ENCODE measurements at regions not wholly inside any gene's neighbourhood (a gene's known extent, or its start where the extent isn't known, plus 50 kb on each side); places are given as distances from the start of the nearest gene placed in this dataset.
A peak's percentile ranks its signal among the peaks of the same experiment; 100 is the strongest.

DNA sequence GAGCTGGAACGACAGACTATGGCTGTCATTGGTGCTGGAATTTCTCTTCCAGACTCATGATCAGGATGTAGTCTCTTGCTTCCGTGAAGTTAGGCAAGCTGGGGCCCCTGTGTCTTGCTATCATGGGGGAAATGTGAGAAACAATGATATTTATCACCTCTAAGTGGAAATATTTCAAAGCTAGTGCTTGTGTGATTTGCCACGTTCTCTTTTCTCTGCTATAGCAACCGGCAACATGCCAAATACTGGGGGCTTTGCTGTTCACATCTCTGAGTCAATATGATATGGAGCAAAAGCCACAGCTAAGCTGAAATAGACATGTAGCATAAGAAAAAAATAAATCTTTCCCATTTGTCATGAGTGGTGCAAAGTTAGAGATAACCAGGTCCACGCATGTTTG is 668.2 kb upstream of the IGFBP3 start:
- Histone ChIP-seq H3K36me3 (ENCODE audit: low read depth) (no peaks in the 10 kb centered on the region), H3K9me3 (ENCODE audit: low read depth) (no peaks in the 10 kb centered on the region), H3K4me3 (no peak overlapping the region), H2AFZ (no peak overlapping the region), H3K9ac (no peak overlapping the region), H3K27ac (no peak overlapping the region), H3K4me1 (ENCODE audit: insufficient read depth) (peaks cover 9% of the 10 kb centered on the region), H3K9me2 (ENCODE audit: insufficient read depth) (no peaks in the 10 kb centered on the region), H3K27me3 (replicated peaks; ENCODE audit: insufficient read depth) (no peaks in the 10 kb centered on the region), H3F3A (ENCODE audit: insufficient read depth) (peaks cover 3% of the 10 kb centered on the region), H3K4me2 (ENCODE audit: unreplicated experiment) (no peak overlapping the region), H4K20me1 (ENCODE audit: insufficient read depth) (no peaks in the 10 kb centered on the region), H3K79me2 (ENCODE audit: insufficient read depth) (no peaks in the 10 kb centered on the region)
- TF ChIP-seq EZH2 (IDR thresholded peaks at IDR 0.05; ENCODE audit: insufficient read depth, poor library complexity, severe bottlenecking), result no peak
- TF ChIP-seq EZH2phosphoT487 (IDR thresholded peaks at IDR 0.05; ENCODE audit: insufficient read depth, low read depth), result no peak
- no peak for DNase-seq
- in situ Hi-C loops (cut with MboI), result no loop called here
- 93 to 98% methylated on average over 5 of the region's 5 CpGs for WGBS, 2 experiments (ENCODE audit: low coverage in 1 of 2, low lambda C conversion rate in 2 of 2, missing lambda C conversion rate in 2 of 2)

DNA sequence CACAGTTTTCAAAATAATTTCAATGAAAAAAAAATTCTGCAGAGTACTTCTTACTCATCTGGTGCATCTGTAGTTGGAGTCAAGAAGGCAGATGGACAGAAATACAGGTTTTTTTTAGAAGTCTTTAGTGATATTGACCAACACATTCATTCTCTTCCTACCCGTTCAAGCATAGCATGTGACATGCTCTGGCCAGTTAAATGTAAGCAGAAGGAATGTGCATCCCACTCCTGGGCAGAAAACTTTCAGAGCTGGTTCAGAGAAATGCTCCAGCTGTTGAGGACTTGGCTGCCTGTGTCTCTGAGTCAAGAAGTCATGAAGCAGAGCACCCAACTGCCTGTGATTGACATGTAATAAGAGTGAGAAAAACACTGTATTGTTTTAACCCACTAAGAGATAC is 665.3 kb upstream of the IGFBP3 start:
- peak; percentile 13 for DNase-seq
- Histone ChIP-seq H3K9me3 (ENCODE audit: low read depth) (no peaks in the 10 kb centered on the region), H3K4me1 (ENCODE audit: insufficient read depth) (peaks cover 23% of the 10 kb centered on the region), H3K9ac (no peak overlapping the region), H3K4me3 (no peak overlapping the region), H3F3A (ENCODE audit: insufficient read depth) (peaks cover 16% of the 10 kb centered on the region), H3K27me3 (replicated peaks; ENCODE audit: insufficient read depth) (no peaks in the 10 kb centered on the region), H3K4me2 (ENCODE audit: unreplicated experiment) (no peak overlapping the region), H3K27ac (no peak overlapping the region), H3K9me2 (ENCODE audit: insufficient read depth) (no peaks in the 10 kb centered on the region), H2AFZ (peak overlapping the region; percentile 28; the same call in 1 of the 2 replicates), H3K79me2 (ENCODE audit: insufficient read depth) (no peaks in the 10 kb centered on the region), H4K20me1 (ENCODE audit: insufficient read depth) (no peaks in the 10 kb centered on the region), H3K36me3 (ENCODE audit: low read depth) (no peaks in the 10 kb centered on the region)
- 34 to 36% methylated on average over 1 of the region's 1 CpG for WGBS, 2 experiments (ENCODE audit: low coverage in 1 of 2, low lambda C conversion rate in 2 of 2, missing lambda C conversion rate in 2 of 2)
- no peak for TF ChIP-seq EZH2 (IDR thresholded peaks at IDR 0.05; ENCODE audit: insufficient read depth, poor library complexity, severe bottlenecking)
- TF ChIP-seq EZH2phosphoT487 (IDR thresholded peaks at IDR 0.05; ENCODE audit: insufficient read depth, low read depth), result no peak
- in situ Hi-C loops (cut with MboI), result no loop called here

DNA sequence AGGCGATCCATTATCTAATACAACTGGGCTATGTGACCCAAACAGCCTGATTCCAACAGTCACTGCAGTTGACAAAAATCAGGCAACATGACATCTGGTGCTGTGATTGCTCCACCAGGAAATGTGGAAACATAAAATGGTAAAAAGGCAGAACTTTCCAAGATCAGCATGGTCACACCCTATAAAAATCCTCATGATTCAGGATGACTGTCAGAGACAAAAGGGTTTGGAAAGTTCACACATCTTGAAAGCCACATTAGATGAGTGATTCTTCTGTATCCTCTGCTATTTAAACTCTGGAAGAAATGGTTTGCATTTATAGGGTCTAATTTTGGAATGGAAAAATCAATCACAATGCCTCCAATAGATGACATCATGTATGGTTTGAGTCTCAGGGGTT is 662.6 kb upstream of the IGFBP3 start:
- Histone ChIP-seq H3F3A (ENCODE audit: insufficient read depth) (peaks cover 16% of the 10 kb centered on the region), H3K4me1 (ENCODE audit: insufficient read depth) (peaks cover 18% of the 10 kb centered on the region), H3K27me3 (replicated peaks; ENCODE audit: insufficient read depth) (no peaks in the 10 kb centered on the region), H2AFZ (no peak overlapping the region), H4K20me1 (ENCODE audit: insufficient read depth) (no peaks in the 10 kb centered on the region), H3K4me3 (no peak overlapping the region), H3K36me3 (ENCODE audit: low read depth) (no peaks in the 10 kb centered on the region), H3K79me2 (ENCODE audit: insufficient read depth) (no peaks in the 10 kb centered on the region), H3K4me2 (ENCODE audit: unreplicated experiment) (peak overlapping the region; percentile 52), H3K9me3 (ENCODE audit: low read depth) (no peaks in the 10 kb centered on the region), H3K9ac (peak overlapping the region; percentile 38), H3K9me2 (ENCODE audit: insufficient read depth) (no peaks in the 10 kb centered on the region), H3K27ac (peak overlapping the region; percentile 77)
- peak; percentile 90 for DNase-seq
- WGBS, 2 experiments (ENCODE audit: low coverage in 1 of 2, low lambda C conversion rate in 2 of 2, missing lambda C conversion rate in 2 of 2), result 22 to 24% methylated on average over 1 of the region's 1 CpG
- TF ChIP-seq EZH2phosphoT487 (IDR thresholded peaks at IDR 0.05; ENCODE audit: insufficient read depth, low read depth) (0 out of 2 replicates have a peak, but pooled peaks have one; percentile 51), EZH2 (IDR thresholded peaks at IDR 0.05; ENCODE audit: insufficient read depth, poor library complexity, severe bottlenecking) (no peak)
- in situ Hi-C loops (cut with MboI), result no loop called here

DNA sequence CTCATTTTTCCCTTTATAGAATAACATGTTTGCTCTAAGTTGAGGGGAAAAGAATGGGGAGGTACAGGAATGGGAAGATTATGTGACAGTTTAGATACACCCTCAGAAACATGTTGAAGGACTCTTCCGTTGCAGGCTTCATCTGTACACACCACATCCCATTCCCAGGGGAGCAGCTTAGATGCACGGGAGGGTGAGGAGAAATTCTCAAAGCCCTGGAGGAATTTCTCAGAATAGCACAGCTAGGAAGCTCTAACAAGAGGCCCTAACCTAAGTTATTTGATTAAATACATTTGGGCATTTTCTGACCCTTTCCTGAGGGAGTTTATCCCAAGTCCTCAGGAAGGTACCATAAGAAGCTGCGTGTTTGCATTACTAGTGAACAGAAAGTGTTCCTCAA is 660.2 kb upstream of the IGFBP3 start:
- Histone ChIP-seq H3K4me3 (no peak overlapping the region), H3K9me3 (ENCODE audit: low read depth) (no peaks in the 10 kb centered on the region), H2AFZ (no peak overlapping the region), H3K9me2 (ENCODE audit: insufficient read depth) (no peaks in the 10 kb centered on the region), H4K20me1 (ENCODE audit: insufficient read depth) (no peaks in the 10 kb centered on the region), H3K27me3 (replicated peaks; ENCODE audit: insufficient read depth) (no peaks in the 10 kb centered on the region), H3K36me3 (ENCODE audit: low read depth) (no peaks in the 10 kb centered on the region), H3K9ac (no peak overlapping the region), H3K4me1 (ENCODE audit: insufficient read depth) (peaks cover 34% of the 10 kb centered on the region), H3K79me2 (ENCODE audit: insufficient read depth) (no peaks in the 10 kb centered on the region), H3K27ac (no peak overlapping the region), H3K4me2 (ENCODE audit: unreplicated experiment) (no peak overlapping the region), H3F3A (ENCODE audit: insufficient read depth) (peaks cover 40% of the 10 kb centered on the region)
- 93 to 96% methylated on average over 3 of the region's 3 CpGs for WGBS, 2 experiments (ENCODE audit: low coverage in 1 of 2, low lambda C conversion rate in 2 of 2, missing lambda C conversion rate in 2 of 2)
- in situ Hi-C loops (cut with MboI), result no loop called here
- no peak for TF ChIP-seq EZH2phosphoT487 (IDR thresholded peaks at IDR 0.05; ENCODE audit: insufficient read depth, low read depth)
- no peak for TF ChIP-seq EZH2 (IDR thresholded peaks at IDR 0.05; ENCODE audit: insufficient read depth, poor library complexity, severe bottlenecking)
- no peak for DNase-seq

DNA sequence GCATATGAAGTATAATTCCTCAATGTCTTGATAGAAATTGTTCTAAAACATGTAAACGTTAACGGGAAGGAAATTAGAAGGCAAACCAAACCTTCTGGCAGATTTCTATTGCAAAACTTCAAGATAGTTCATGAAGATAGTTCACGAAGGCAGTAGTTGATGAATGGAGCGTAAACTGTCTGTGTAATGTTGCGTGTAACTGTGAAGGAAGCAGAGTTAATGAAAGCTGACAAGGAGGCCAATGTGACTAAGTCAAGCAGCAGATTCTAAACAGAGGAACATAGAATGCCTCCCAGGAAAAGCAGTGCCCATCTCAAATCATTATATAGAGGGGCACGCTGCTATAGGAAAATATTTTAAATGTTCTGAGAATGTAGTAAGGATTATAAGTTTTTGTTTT is 659.7 kb upstream of the IGFBP3 start:
- H2AFZ ChIP-seq, result no peak overlapping the region
- H3K9me3 ChIP-seq (ENCODE audit: low read depth), result no peaks in the 10 kb centered on the region
- in situ Hi-C loops (cut with MboI), result no loop called here
- H3K9me2 ChIP-seq (ENCODE audit: insufficient read depth), result no peaks in the 10 kb centered on the region
- DNase-seq, result no peak
- H3K27ac ChIP-seq, result no peak overlapping the region
- no peaks in the 10 kb centered on the region for H3K79me2 ChIP-seq (ENCODE audit: insufficient read depth)
- H3K4me1 ChIP-seq (ENCODE audit: insufficient read depth), result peaks cover 39% of the 10 kb centered on the region
- no peaks in the 10 kb centered on the region for H3K27me3 ChIP-seq (replicated peaks; ENCODE audit: insufficient read depth)
- no peak overlapping the region for H3K9ac ChIP-seq
- no peaks in the 10 kb centered on the region for H4K20me1 ChIP-seq (ENCODE audit: insufficient read depth)
- peaks cover 45% of the 10 kb centered on the region for H3F3A ChIP-seq (ENCODE audit: insufficient read depth)
- no peaks in the 10 kb centered on the region for H3K36me3 ChIP-seq (ENCODE audit: low read depth)
- no peak for TF ChIP-seq EZH2 (IDR thresholded peaks at IDR 0.05; ENCODE audit: insufficient read depth, poor library complexity, severe bottlenecking)
- TF ChIP-seq EZH2phosphoT487 (IDR thresholded peaks at IDR 0.05; ENCODE audit: insufficient read depth, low read depth), result no peak
- WGBS, 2 experiments (ENCODE audit: low coverage in 1 of 2, low lambda C conversion rate in 2 of 2, missing lambda C conversion rate in 2 of 2), result 88 to 92% methylated on average over 6 of the region's 6 CpGs
- H3K4me2 ChIP-seq (ENCODE audit: unreplicated experiment), result no peak overlapping the region
- H3K4me3 ChIP-seq, result no peak overlapping the region

Data from GM23248 (cell line).